Stimulated activated CD8-positive, alpha-beta memory T cell treated with anti-CD3 and anti-CD28 coated beads, Interleukin-7, amount 100 ng/mL, for 1 hour (primary cell): ENCODE measurements at regions not wholly inside any gene's neighbourhood (a gene's known extent, or its start where the extent isn't known, plus 50 kb on each side); places are given as distances from the start of the nearest gene placed in this dataset.
"Not testable (repeated sequence)": the region's sequence is repeated elsewhere in the genome, so short reads cannot be mapped to it uniquely, and the experiment has no call there.

ENCODE experiments used
- DNase-seq, 2 donors: peaks; one replicate each; pipeline ENCODE4 v3.0.0-alpha.2; 2020; ENCODE audit warnings: low read depth in 2 of 2

- DNase-seq = no peak
These were observed 247.9 kb downstream of the ZPLD1 start for GRCh38 chr3:102682741-102683140.

- DNase-seq = no peak
These were observed 252.0 kb downstream of the ZPLD1 start for GRCh38 chr3:102686792-102687191.

GRCh38 chr3:102687851-102688555 is 253.2 kb downstream of the ZPLD1 start:
- DNase-seq = no peak

DNA sequence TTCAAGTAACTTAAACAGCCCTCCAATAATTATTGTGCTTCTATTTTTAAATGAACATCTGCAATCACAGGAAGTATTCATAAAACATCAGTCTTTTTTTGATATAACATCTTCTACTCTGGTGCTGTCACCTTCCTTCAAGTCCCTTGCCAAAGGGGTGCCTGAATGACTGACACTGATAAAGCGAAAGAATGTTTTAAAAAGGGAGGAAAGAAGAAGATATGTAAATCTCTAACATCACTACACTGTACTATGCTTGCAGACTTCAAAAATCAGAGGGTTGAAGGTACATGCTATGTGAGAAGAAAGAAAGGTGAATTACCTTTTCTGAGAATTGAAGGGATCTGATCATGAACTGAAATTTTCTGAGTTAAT is 253.7 kb downstream of the ZPLD1 start:
- DNase-seq = no peak

GRCh38 chr3:102691507-102691906 is 256.7 kb downstream of the ZPLD1 start:
- no peak for DNase-seq

GRCh38 chr3:102699104-102699818 is 264.4 kb downstream of the ZPLD1 start:
- no peak for DNase-seq

DNA sequence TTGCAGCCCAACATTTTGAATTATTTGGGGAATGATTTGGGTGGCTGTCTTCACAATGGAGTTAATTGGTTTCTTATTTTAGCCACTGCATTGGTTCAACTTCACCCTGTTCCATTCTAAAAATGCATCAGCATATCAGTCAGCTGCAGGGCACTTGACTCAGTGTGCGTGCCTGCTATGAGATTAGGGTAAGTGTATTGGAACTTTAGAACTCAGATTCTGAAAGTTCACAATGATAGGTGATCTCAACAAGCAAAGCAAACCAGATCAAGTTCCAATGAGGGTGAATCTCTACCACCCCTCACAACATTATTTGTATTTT is 265.0 kb downstream of the ZPLD1 start:
- no peak for DNase-seq

- DNase-seq = no peak
These were observed 278.1 kb downstream of the ZPLD1 start for GRCh38 chr3:102712896-102713295.

DNA sequence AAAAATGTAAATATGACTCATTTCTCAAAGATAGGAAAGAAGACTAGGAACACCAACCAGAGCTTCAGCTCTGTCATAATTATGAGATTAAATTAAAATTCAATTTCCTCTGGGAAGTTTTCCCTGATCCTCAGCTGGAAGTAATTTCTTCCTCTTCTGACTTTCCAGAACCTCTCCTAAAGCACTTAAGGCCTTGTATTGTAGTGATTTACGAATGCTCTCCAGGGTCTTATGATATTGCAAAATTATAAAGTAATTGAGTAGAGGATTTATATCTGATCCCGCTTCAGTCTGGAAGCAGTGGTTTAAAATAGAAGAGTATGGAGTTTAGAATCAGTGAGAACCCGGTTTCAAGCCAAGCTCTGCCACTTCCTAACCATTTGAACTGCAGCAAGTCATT is 279.8 kb downstream of the ZPLD1 start:
- no peak for DNase-seq

DNA sequence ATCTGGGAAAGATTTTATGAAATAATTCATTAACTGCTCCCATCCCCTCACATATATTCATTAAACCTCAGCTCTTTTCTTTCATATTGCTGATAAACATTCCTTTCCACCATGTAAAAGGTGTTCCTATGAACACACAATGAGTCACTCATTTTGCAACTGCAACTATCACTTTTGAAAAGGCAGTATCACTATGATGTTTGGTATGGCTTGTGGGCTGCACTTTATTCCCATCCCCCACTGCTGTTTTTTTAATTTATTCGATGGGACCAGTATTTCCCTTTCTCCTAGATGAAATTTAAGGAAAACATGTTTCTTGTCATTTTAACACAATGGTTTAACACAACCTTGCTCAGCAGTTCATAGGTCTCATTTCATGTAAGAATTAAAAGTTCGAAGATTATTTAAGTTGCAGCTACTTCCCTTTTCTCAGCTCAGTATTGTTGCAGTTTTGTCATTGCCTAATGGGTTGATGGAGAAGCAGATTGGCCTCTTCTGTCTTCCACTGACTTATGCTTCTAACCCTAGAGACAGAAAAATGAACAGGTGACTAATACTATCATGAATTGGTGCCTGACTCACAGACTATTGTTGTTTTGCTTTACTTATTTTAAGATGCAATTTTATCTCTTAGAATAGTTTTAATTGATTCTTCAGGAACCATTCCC is 280.3 kb downstream of the ZPLD1 start:
- no peak for DNase-seq

DNA sequence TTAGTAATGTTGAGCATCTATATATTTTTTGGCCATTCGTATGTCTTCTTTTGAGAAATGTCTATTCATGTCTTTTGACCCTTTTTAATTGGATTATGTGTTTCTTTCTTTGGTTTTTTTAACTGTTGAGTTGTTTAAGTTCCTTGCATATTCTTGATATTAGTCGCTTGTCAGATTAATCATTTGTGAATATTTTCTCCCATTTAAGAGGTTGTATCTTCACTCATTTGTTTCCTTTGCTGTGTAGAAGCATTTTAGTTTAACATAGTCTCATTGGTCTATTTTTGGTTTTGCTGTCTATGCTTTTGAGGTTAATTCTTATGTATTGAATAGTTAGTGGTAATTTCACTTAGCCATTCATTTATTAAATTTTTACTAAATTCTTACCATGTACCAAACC is 283.8 kb downstream of the ZPLD1 start:
- no peak for DNase-seq

DNA sequence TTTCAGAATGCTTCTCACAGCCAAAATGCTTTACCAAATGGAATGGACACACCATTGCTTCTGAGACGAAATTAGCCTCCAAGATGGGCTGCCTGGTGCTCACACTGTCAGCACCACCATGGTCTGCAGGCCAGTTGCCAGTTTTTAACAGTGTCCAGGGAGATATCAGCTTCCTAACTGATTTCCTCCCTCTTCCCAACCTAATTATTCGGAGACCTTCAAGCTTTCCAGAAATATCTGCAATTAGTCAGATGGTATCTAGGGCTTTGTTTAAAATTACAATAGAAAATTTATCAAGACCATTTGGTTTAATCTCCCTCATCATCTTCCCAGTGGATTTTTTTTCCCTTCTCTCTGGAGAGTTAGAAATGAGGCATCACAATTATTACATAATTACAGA is 287.5 kb downstream of the ZPLD1 start:
- DNase-seq = no peak

GRCh38 chr3:102727340-102727739 is 292.5 kb downstream of the ZPLD1 start:
- DNase-seq = no peak

GRCh38 chr3:102732581-102732980 is 297.8 kb downstream of the ZPLD1 start:
- not testable (repeated sequence) for DNase-seq

DNA sequence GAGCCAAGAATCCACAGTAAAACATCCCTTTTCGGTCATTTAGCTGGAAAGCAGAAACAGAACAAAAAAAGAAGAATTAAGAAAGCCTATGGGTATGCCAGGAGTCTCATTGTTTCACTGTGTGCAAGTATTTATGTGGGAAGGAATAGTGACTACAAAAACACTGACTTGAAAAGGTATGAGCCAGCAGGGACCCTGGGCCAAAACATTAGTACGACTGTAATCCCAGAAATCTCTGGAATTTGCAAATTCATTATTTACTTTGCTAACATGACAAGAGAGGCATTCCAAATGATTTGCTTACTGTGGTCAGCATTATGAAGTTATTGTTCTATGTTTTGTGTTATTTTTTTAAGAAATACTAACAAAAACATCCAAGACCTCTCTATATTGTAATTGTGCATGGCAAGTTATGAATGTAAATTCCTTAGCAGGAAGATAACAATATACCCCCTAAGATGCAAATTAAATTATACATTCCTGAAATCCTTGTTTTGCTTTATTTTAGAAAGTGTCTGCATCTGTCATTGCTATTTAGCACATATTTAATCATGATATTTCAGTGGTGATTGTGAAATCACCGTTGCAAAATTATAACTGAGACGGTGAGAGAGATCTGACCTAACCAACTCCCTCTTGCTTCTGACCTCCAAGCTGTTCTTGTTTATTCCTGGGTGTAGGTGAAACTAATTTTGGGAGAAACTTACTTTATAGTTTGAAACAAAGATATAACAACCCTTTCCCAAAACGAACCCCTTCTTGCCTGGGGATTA is 299.2 kb downstream of the ZPLD1 start:
- no peak for DNase-seq

DNA sequence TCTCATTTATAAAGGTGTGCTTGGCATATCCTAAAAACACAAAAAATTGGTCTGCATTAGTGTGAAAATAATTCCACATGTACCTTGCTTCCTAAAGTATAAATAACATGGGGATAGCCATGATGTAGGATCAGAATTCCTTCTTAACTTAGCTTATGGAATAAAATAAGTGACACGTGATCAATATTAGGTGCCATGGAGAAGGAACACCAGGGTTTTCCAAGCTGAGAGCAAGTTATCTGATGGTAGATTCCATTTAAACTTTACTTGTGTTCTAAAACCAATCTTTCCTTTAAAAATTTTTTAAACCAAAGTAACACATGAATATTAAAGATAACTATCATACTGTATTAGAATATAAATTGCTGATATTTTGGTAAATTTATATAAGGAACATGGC is 300.5 kb downstream of the ZPLD1 start:
- DNase-seq = no peak

GRCh38 chr3:102736288-102736974 is 301.6 kb downstream of the ZPLD1 start:
- DNase-seq = no peak

- no peak for DNase-seq
These were observed 302.1 kb downstream of the ZPLD1 start for GRCh38 chr3:102736975-102737304.

DNA sequence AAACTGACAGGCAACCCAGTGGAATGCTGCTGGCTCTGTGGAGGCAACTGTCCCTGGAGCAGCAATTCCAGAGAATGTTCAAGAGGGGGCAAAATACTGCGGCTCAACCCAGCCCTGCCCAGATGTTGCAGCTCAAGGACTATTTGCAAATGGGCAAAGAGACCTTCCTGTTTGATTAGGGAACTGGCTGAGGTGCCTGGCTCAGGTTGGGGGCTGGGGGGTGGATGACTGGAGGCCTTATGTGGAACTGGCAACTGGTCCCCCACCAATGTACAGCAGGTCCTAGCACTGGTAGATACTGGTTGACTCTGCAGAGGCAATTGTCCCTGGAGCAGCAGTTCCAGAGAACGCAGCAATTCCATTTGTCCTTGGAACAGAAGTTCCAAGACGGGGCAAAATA is 302.5 kb downstream of the ZPLD1 start:
- no peak for DNase-seq

- DNase-seq = no peak
These were observed 306.3 kb downstream of the ZPLD1 start for GRCh38 chr3:102741105-102741504.

- no peak for DNase-seq
These were observed 306.9 kb downstream of the ZPLD1 start for GRCh38 chr3:102741694-102742093.

DNA sequence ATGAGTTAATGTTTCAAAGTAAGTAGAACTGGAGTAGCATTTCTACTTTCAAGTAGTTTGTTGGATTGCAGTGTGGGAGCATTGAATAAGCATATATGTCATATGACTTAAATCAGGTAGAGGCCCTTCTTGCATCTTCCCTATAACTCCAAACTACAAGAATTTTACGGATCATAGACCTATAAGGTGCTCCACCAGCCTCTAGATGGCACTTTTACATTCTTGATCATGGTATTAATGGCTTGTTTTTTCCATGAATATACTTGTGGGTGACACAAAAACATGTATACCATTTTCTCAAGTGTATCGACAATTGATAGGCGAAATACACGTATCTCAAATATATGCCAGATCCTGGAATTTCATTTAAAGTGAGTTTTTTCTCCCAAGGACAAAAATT is 311.1 kb downstream of the ZPLD1 start:
- no peak for DNase-seq
